Gastroesophageal sphincter (tissue), 3 donors: ENCODE measurements at regions not wholly inside any gene's neighbourhood (a gene's known extent, or its start where the extent isn't known, plus 50 kb on each side); places are given as distances from the start of the nearest gene placed in this dataset.

Source experiments
- POLR2A ChIP-seq, 2 donors: fragments of 450-650 bp; IDR thresholded peaks; one replicate each; pipeline ENCODE4 v1.6.1; 2017; ENCODE audit warnings: antibody characterized with exemption in 2 of 2, mild to moderate bottlenecking in 2 of 2, moderate library complexity in 1 of 2
- POLR2AphosphoS5 ChIP-seq: sonication (generic); formaldehyde crosslinking; IDR thresholded peaks from one replicate; pipeline ENCODE4 v1.6.1; 2017; ENCODE audit warnings: antibody characterized with exemption
- TF ChIP-seq, protein P1 (sequence below), 4 experiments: fragments of 200-600 bp in 2 of 4; fragments of 450-650 bp in 2 of 4; sonication (generic) in 1 of 4; IDR thresholded peaks; one replicate each; pipeline ENCODE4 v1.5.1; 2017 to 2019; ENCODE audit warnings: antibody characterized with exemption in 4 of 4, mild to moderate bottlenecking in 2 of 4, moderate library complexity in 2 of 4

- TF ChIP-seq, protein P1, sequence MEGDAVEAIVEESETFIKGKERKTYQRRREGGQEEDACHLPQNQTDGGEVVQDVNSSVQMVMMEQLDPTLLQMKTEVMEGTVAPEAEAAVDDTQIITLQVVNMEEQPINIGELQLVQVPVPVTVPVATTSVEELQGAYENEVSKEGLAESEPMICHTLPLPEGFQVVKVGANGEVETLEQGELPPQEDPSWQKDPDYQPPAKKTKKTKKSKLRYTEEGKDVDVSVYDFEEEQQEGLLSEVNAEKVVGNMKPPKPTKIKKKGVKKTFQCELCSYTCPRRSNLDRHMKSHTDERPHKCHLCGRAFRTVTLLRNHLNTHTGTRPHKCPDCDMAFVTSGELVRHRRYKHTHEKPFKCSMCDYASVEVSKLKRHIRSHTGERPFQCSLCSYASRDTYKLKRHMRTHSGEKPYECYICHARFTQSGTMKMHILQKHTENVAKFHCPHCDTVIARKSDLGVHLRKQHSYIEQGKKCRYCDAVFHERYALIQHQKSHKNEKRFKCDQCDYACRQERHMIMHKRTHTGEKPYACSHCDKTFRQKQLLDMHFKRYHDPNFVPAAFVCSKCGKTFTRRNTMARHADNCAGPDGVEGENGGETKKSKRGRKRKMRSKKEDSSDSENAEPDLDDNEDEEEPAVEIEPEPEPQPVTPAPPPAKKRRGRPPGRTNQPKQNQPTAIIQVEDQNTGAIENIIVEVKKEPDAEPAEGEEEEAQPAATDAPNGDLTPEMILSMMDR (IDR thresholded peaks at IDR 0.05): no peak
- no peak for TF ChIP-seq POLR2A (IDR thresholded peaks at IDR 0.05)
- TF ChIP-seq POLR2AphosphoS5: no peak
Measured at GRCh38 chr2:217183471-217183870, 323.6 kb upstream of the TNP1 start.
